ENCODE measurements at regions not wholly inside any gene's neighbourhood (a gene's known extent, or its start where the extent isn't known, plus 50 kb on each side); places are given as distances from the start of the nearest gene placed in this dataset.

- DNase-seq (ENCODE audit: low read depth) = no peak
Observed at GRCh38 chr2:12971581-12972365, 255.0 kb downstream of the TRIB2 start.

- DNase-seq (ENCODE audit: low read depth) = no peak
Observed at GRCh38 chr2:12978066-12978835, 261.5 kb downstream of the TRIB2 start.

GRCh38 chr2:12979066-12979465 lies 262.3 kb downstream of the TRIB2 start:
- no peak for DNase-seq (ENCODE audit: low read depth)

- DNase-seq (ENCODE audit: low read depth) = no peak
Observed at GRCh38 chr2:12980817-12981216, 264.1 kb downstream of the TRIB2 start.

GRCh38 chr2:12982149-12982584 lies 265.4 kb downstream of the TRIB2 start:
- no peak for DNase-seq (ENCODE audit: low read depth)

GRCh38 chr2:12987246-12987645 lies 270.5 kb downstream of the TRIB2 start:
- DNase-seq (ENCODE audit: low read depth) = no peak

- no peak for DNase-seq (ENCODE audit: low read depth)
Observed at GRCh38 chr2:12988279-12988678, 271.5 kb downstream of the TRIB2 start.

- DNase-seq (ENCODE audit: low read depth) = no peak
Observed at GRCh38 chr2:12990523-12990922, 273.8 kb downstream of the TRIB2 start.

GRCh38 chr2:12998685-12999084 lies 281.9 kb downstream of the TRIB2 start:
- DNase-seq (ENCODE audit: low read depth) = no peak

GRCh38 chr2:13000664-13001363 lies 284.1 kb downstream of the TRIB2 start:
- DNase-seq (ENCODE audit: low read depth) = no peak

GRCh38 chr2:13001408-13001807 lies 284.7 kb downstream of the TRIB2 start:
- no peak for DNase-seq (ENCODE audit: low read depth)

- no peak for DNase-seq (ENCODE audit: low read depth)
Observed at GRCh38 chr2:13002536-13003331, 286.0 kb downstream of the TRIB2 start.

- no peak for DNase-seq (ENCODE audit: low read depth)
Observed at GRCh38 chr2:13003500-13003899, 286.8 kb downstream of the TRIB2 start.

GRCh38 chr2:13005048-13005447 lies 288.3 kb downstream of the TRIB2 start:
- DNase-seq (ENCODE audit: low read depth) = no peak

GRCh38 chr2:13005761-13006335 lies 289.1 kb downstream of the TRIB2 start:
- DNase-seq (ENCODE audit: low read depth) = no peak

- DNase-seq (ENCODE audit: low read depth) = no peak
Observed at GRCh38 chr2:13006426-13006825, 289.7 kb downstream of the TRIB2 start.

GRCh38 chr2:13006829-13007717 lies 290.3 kb downstream of the TRIB2 start:
- peak; percentile 55 for DNase-seq (ENCODE audit: low read depth)

GRCh38 chr2:13009027-13009642 lies 292.4 kb downstream of the TRIB2 start:
- DNase-seq (ENCODE audit: low read depth) = no peak

GRCh38 chr2:13010283-13010682 lies 293.5 kb downstream of the TRIB2 start:
- DNase-seq (ENCODE audit: low read depth) = no peak

- DNase-seq (ENCODE audit: low read depth) = no peak
Observed at GRCh38 chr2:13014783-13015182, 298.0 kb downstream of the TRIB2 start.
